ENCODE measurements at regions not wholly inside any gene's neighbourhood (a gene's known extent, or its start where the extent isn't known, plus 50 kb on each side); places are given as distances from the start of the nearest gene placed in this dataset.

GRCh38 chr14:89470401-89470800 lies 53.4 kb upstream of the FOXN3 start (continued):
- no peak for TF ChIP-seq CHD2 (IDR thresholded peaks at IDR 0.05; ENCODE audit: low read length, partially characterized antibody)
- TF ChIP-seq, protein P1, sequence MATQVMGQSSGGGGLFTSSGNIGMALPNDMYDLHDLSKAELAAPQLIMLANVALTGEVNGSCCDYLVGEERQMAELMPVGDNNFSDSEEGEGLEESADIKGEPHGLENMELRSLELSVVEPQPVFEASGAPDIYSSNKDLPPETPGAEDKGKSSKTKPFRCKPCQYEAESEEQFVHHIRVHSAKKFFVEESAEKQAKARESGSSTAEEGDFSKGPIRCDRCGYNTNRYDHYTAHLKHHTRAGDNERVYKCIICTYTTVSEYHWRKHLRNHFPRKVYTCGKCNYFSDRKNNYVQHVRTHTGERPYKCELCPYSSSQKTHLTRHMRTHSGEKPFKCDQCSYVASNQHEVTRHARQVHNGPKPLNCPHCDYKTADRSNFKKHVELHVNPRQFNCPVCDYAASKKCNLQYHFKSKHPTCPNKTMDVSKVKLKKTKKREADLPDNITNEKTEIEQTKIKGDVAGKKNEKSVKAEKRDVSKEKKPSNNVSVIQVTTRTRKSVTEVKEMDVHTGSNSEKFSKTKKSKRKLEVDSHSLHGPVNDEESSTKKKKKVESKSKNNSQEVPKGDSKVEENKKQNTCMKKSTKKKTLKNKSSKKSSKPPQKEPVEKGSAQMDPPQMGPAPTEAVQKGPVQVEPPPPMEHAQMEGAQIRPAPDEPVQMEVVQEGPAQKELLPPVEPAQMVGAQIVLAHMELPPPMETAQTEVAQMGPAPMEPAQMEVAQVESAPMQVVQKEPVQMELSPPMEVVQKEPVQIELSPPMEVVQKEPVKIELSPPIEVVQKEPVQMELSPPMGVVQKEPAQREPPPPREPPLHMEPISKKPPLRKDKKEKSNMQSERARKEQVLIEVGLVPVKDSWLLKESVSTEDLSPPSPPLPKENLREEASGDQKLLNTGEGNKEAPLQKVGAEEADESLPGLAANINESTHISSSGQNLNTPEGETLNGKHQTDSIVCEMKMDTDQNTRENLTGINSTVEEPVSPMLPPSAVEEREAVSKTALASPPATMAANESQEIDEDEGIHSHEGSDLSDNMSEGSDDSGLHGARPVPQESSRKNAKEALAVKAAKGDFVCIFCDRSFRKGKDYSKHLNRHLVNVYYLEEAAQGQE (IDR thresholded peaks at IDR 0.05; ENCODE audit: low read depth, low read length), result no peak
- TF ChIP-seq FOXM1 (IDR thresholded peaks at IDR 0.05; ENCODE audit: low read depth), result no peak
- TF ChIP-seq GATA2 (CRISPR knock-in tag; IDR thresholded peaks at IDR 0.05), result no peak
- no peak for TF ChIP-seq RXRA (IDR thresholded peaks at IDR 0.05; ENCODE audit: borderline replicate concordance, low read depth)
- TF ChIP-seq RAD21 (IDR thresholded peaks at IDR 0.05; ENCODE audit: low read length), result no peak
- TF ChIP-seq NRF1 (IDR thresholded peaks at IDR 0.05; ENCODE audit: low read depth, low read length), result no peak
- TF ChIP-seq FOXJ3 (CRISPR knock-in tag; IDR thresholded peaks at IDR 0.05), result no peak
- no peak for TF ChIP-seq RCOR1 (IDR thresholded peaks at IDR 0.05; ENCODE audit: low read length)
- no peak for TF ChIP-seq NFIC (IDR thresholded peaks at IDR 0.05; ENCODE audit: borderline replicate concordance)
- no peak for TF ChIP-seq USF2 (IDR thresholded peaks at IDR 0.05; ENCODE audit: borderline replicate concordance, low read depth, low read length)

DNA sequence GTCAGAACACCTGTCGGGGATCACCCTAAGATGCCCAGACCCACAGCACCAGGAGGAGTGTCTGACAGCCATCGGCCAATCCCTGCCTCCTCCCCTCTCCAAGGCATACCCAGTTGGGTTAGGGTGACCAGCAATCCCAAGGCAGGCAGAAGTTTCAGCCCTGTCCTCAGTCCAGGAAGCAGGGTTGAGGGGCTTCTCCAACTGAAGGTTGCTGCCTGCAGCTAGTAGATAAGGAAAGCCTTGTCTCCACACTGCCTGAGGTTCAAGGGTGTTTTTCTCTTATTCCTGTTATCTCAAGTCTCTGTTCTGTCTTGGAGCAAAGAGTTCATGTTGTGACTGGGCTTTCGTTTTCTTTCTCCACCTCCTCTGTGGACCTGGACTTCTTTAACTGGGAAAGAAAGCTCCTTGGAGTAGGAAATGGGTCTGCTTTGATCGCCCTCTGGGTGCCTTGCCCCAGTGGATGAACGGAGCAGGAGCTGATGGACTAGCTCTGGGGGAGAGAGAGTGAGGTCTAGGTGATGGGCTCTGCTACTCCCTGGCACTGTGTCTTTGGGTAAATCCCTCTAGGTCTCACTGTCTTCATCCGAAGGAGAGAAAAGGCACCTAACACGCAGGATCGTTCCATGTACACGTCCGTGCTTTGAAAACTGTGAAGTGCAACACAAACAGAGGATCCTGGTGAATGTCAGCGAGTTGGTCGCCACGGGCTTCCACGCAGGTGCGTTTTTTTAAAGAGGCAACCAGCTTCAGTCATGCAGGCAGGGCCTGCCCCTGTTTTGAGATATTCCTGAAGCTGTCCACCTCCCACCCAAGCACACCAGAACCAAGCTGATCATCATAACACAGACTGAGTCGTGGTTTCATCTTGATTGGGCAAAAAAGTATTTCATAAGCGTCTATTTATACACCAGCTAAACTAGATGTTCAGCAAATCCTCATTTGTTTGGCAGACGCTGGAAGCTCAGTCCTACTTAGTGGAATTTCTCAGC lies 52.5 kb upstream of the FOXN3 start:
- H2AFZ ChIP-seq (ENCODE audit: low read depth), result no peak overlapping the region
- no peak overlapping the region for H3K4me2 ChIP-seq
- H3F3A ChIP-seq (replicated peaks; ENCODE audit: insufficient read depth), result no peaks in the 10 kb centered on the region
- H3K9ac ChIP-seq, result no peak overlapping the region
- H3K36me3 ChIP-seq (replicated peaks in 1 of 2; ENCODE audit: control insufficient read depth in 1 of 2, insufficient read depth in 2 of 2, low read length in 1 of 2), result no peaks in the 10 kb centered on the region
- H3K9me3 ChIP-seq, result no peaks in the 10 kb centered on the region
- H3K27me3 ChIP-seq (ENCODE audit: insufficient read depth), result no peaks in the 10 kb centered on the region
- ChIA-PET CTCF (interaction anchor here (1.6 kb wide), 1 partner anchor 20 kb away, joined by 3 read pairs; no protein-coding TSS in a partner anchor), POLR2A (no interaction called here)
- no peaks in the 10 kb centered on the region for H3K9me2 ChIP-seq
- no peaks in the 10 kb centered on the region for H3K79me2 ChIP-seq (ENCODE audit: insufficient read depth)
- TF ChIP-seq, protein P2, sequence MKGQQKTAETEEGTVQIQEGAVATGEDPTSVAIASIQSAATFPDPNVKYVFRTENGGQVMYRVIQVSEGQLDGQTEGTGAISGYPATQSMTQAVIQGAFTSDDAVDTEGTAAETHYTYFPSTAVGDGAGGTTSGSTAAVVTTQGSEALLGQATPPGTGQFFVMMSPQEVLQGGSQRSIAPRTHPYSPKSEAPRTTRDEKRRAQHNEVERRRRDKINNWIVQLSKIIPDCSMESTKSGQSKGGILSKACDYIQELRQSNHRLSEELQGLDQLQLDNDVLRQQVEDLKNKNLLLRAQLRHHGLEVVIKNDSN (IDR thresholded peaks at IDR 0.05; ENCODE audit: borderline replicate concordance, low read depth), result no peak
- no peak for TF ChIP-seq YY1 (IDR thresholded peaks at IDR 0.05; ENCODE audit: low read depth)
- H3K4me3 ChIP-seq (ENCODE audit: low read depth in 2 of 2, low read length in 1 of 2), result no peak overlapping the region
- no peak overlapping the region for H3K27ac ChIP-seq (ENCODE audit: low read depth in 2 of 2, low read length in 1 of 2)
- H3K4me1 ChIP-seq (ENCODE audit: control insufficient read depth in 1 of 2, insufficient read depth in 2 of 2, low read depth in 1 of 2, low read length in 1 of 2), result peaks cover 5 to 12% of the 10 kb centered on the region in 2 experiments; a peak in 2 of 4 replicates
- 71% methylated on average over 10 of the region's 18 CpGs for WGBS (ENCODE audit: low lambda C conversion rate)
- no peak for DNase-seq
- no peaks in the 10 kb centered on the region for H4K20me1 ChIP-seq (ENCODE audit: insufficient read depth)
